ENCODE measurements at regions not wholly inside any gene's neighbourhood (a gene's known extent, or its start where the extent isn't known, plus 50 kb on each side); places are given as distances from the start of the nearest gene placed in this dataset.

GRCh38 chr7:10874666-10875065, 99.0 kb upstream of the PHF14 start:
- H3K27me3 ChIP-seq (ENCODE audit: low read depth, low read length) = no peaks in the 10 kb centered on the region
- H2AFZ ChIP-seq (ENCODE audit: low read depth, low read length) = no peak overlapping the region
- no peaks in the 10 kb centered on the region for H4K20me1 ChIP-seq (ENCODE audit: insufficient read depth, low read length)
- no peak overlapping the region for H3K9ac ChIP-seq (ENCODE audit: low read length)
- no peaks in the 10 kb centered on the region for H3K9me3 ChIP-seq (ENCODE audit: insufficient read depth, low read length)
- H3K36me3 ChIP-seq (replicated peaks; ENCODE audit: low read depth, low read length) = no peaks in the 10 kb centered on the region
- no peak overlapping the region for H3K27ac ChIP-seq (ENCODE audit: low read length)
- no peak overlapping the region for H3K4me2 ChIP-seq (ENCODE audit: low read length)
- no peaks in the 10 kb centered on the region for H3K4me1 ChIP-seq (ENCODE audit: low read length)
- H3K79me2 ChIP-seq (ENCODE audit: low read length) = no peaks in the 10 kb centered on the region
- no peak overlapping the region for H3K4me3 ChIP-seq (ENCODE audit: low read length)
- TF ChIP-seq CTCF (IDR thresholded peaks at IDR 0.05; ENCODE audit: low read depth, low read length) (no peak), EZH2phosphoT487 (IDR thresholded peaks at IDR 0.05; ENCODE audit: low read depth) (no peak)

GRCh38 chr7:10875080-10875479, 98.6 kb upstream of the PHF14 start:
- H3K36me3 ChIP-seq (replicated peaks; ENCODE audit: low read depth, low read length) = no peaks in the 10 kb centered on the region
- TF ChIP-seq CTCF (IDR thresholded peaks at IDR 0.05; ENCODE audit: low read depth, low read length) = no peak
- TF ChIP-seq EZH2phosphoT487 (IDR thresholded peaks at IDR 0.05; ENCODE audit: low read depth) = no peak
- no peaks in the 10 kb centered on the region for H4K20me1 ChIP-seq (ENCODE audit: insufficient read depth, low read length)
- no peak overlapping the region for H3K27ac ChIP-seq (ENCODE audit: low read length)
- H3K79me2 ChIP-seq (ENCODE audit: low read length) = no peaks in the 10 kb centered on the region
- no peak overlapping the region for H3K4me3 ChIP-seq (ENCODE audit: low read length)
- H3K9ac ChIP-seq (ENCODE audit: low read length) = no peak overlapping the region
- H3K9me3 ChIP-seq (ENCODE audit: insufficient read depth, low read length) = no peaks in the 10 kb centered on the region
- H3K4me1 ChIP-seq (ENCODE audit: low read length) = no peaks in the 10 kb centered on the region
- no peak overlapping the region for H2AFZ ChIP-seq (ENCODE audit: low read depth, low read length)
- no peak overlapping the region for H3K4me2 ChIP-seq (ENCODE audit: low read length)
- H3K27me3 ChIP-seq (ENCODE audit: low read depth, low read length) = no peaks in the 10 kb centered on the region

GRCh38 chr7:10888861-10889260, 84.8 kb upstream of the PHF14 start:
- TF ChIP-seq CTCF (IDR thresholded peaks at IDR 0.05; ENCODE audit: low read depth, low read length) (no peak), EZH2phosphoT487 (IDR thresholded peaks at IDR 0.05; ENCODE audit: low read depth) (no peak)
- H3K4me2 ChIP-seq (ENCODE audit: low read length) = peak overlapping the region; percentile 89

GRCh38 chr7:10889266-10889898, 84.3 kb upstream of the PHF14 start:
- H3K9ac ChIP-seq (ENCODE audit: low read length) = no peak overlapping the region
- H4K20me1 ChIP-seq (ENCODE audit: insufficient read depth, low read length) = no peaks in the 10 kb centered on the region
- H3K4me3 ChIP-seq (ENCODE audit: low read length) = peak overlapping the region; percentile 70
- peak; percentile 80 for TF ChIP-seq CTCF (IDR thresholded peaks at IDR 0.05; ENCODE audit: low read depth, low read length)
- no peak for TF ChIP-seq EZH2phosphoT487 (IDR thresholded peaks at IDR 0.05; ENCODE audit: low read depth)
- peak overlapping the region; percentile 89 for H3K4me2 ChIP-seq (ENCODE audit: low read length)
- no peaks in the 10 kb centered on the region for H3K9me3 ChIP-seq (ENCODE audit: insufficient read depth, low read length)
- peak overlapping the region; percentile 68; the same call in 1 of the 2 replicates for H2AFZ ChIP-seq (ENCODE audit: low read depth, low read length)
- no peak overlapping the region for H3K27ac ChIP-seq (ENCODE audit: low read length)
- H3K27me3 ChIP-seq (ENCODE audit: low read depth, low read length) = no peaks in the 10 kb centered on the region
- H3K79me2 ChIP-seq (ENCODE audit: low read length) = no peaks in the 10 kb centered on the region
- peaks cover 9% of the 10 kb centered on the region for H3K4me1 ChIP-seq (ENCODE audit: low read length)
- no peaks in the 10 kb centered on the region for H3K36me3 ChIP-seq (replicated peaks; ENCODE audit: low read depth, low read length)

More at GRCh38 chr7:10888861-10889260, 84.8 kb upstream of the PHF14 start:
- H3K27me3 ChIP-seq (ENCODE audit: low read depth, low read length) = no peaks in the 10 kb centered on the region
- H4K20me1 ChIP-seq (ENCODE audit: insufficient read depth, low read length) = no peaks in the 10 kb centered on the region
- no peaks in the 10 kb centered on the region for H3K79me2 ChIP-seq (ENCODE audit: low read length)
- no peaks in the 10 kb centered on the region for H3K9me3 ChIP-seq (ENCODE audit: insufficient read depth, low read length)
- H3K9ac ChIP-seq (ENCODE audit: low read length) = no peak overlapping the region
- peaks cover 12% of the 10 kb centered on the region for H3K4me1 ChIP-seq (ENCODE audit: low read length)
- H3K36me3 ChIP-seq (replicated peaks; ENCODE audit: low read depth, low read length) = no peaks in the 10 kb centered on the region
- no peak overlapping the region for H3K27ac ChIP-seq (ENCODE audit: low read length)
- H3K4me3 ChIP-seq (ENCODE audit: low read length) = peak overlapping the region; percentile 70
- peak overlapping the region; percentile 68; the same call in 1 of the 2 replicates for H2AFZ ChIP-seq (ENCODE audit: low read depth, low read length)

Data from OCI-LY3 (cell line).